ENCODE measurements at regions not wholly inside any gene's neighbourhood (a gene's known extent, or its start where the extent isn't known, plus 50 kb on each side); places are given as distances from the start of the nearest gene placed in this dataset.
"Not testable (repeated sequence)": the region's sequence is repeated elsewhere in the genome, so short reads cannot be mapped to it uniquely, and the experiment has no call there.

GRCh38 chr12:25800101-25800500 is 158.4 kb upstream of the RASSF8 start:
- DNase-seq: no peak

GRCh38 chr12:25801734-25802133 is 156.7 kb upstream of the RASSF8 start:
- no peak for DNase-seq

GRCh38 chr12:25802143-25802542 is 156.3 kb upstream of the RASSF8 start:
- no peak for DNase-seq

GRCh38 chr12:25803029-25803664 is 155.3 kb upstream of the RASSF8 start:
- DNase-seq: not testable (repeated sequence)

- not testable (repeated sequence) for DNase-seq
Observed at GRCh38 chr12:25804286-25804685, 154.2 kb upstream of the RASSF8 start.

GRCh38 chr12:25806271-25806670 is 152.2 kb upstream of the RASSF8 start:
- no peak for DNase-seq

- DNase-seq: no peak
Observed at GRCh38 chr12:25808604-25809003, 149.9 kb upstream of the RASSF8 start.

GRCh38 chr12:25810683-25811082 is 147.8 kb upstream of the RASSF8 start:
- DNase-seq: no peak

- DNase-seq: no peak
Observed at GRCh38 chr12:25811656-25812126, 146.8 kb upstream of the RASSF8 start.

GRCh38 chr12:25812295-25812694 is 146.2 kb upstream of the RASSF8 start:
- no peak for DNase-seq

- DNase-seq: no peak
Observed at GRCh38 chr12:25813843-25814242, 144.6 kb upstream of the RASSF8 start.

GRCh38 chr12:25816637-25817036 is 141.8 kb upstream of the RASSF8 start:
- DNase-seq: no peak

- DNase-seq: no peak
Observed at GRCh38 chr12:25817166-25817565, 141.3 kb upstream of the RASSF8 start.

- DNase-seq: no peak
Observed at GRCh38 chr12:25818596-25819390, 139.7 kb upstream of the RASSF8 start.

GRCh38 chr12:25819691-25820090 is 138.8 kb upstream of the RASSF8 start:
- DNase-seq: no peak

GRCh38 chr12:25822281-25822680 is 136.2 kb upstream of the RASSF8 start:
- DNase-seq: no peak

- DNase-seq: no peak
Observed at GRCh38 chr12:25824734-25825133, 133.7 kb upstream of the RASSF8 start.

GRCh38 chr12:25825446-25825845 is 133.0 kb upstream of the RASSF8 start:
- no peak for DNase-seq

GRCh38 chr12:25827141-25827540 is 131.3 kb upstream of the RASSF8 start:
- DNase-seq: no peak

- DNase-seq: no peak
Observed at GRCh38 chr12:25827747-25828146, 130.7 kb upstream of the RASSF8 start.

- DNase-seq: no peak
Observed at GRCh38 chr12:25828188-25828587, 130.3 kb upstream of the RASSF8 start.

GRCh38 chr12:25829192-25829591 is 129.3 kb upstream of the RASSF8 start:
- DNase-seq: no peak

GRCh38 chr12:25830456-25830855 is 128.0 kb upstream of the RASSF8 start:
- no peak for DNase-seq

- no peak for DNase-seq
Observed at GRCh38 chr12:25833657-25834056, 124.8 kb upstream of the RASSF8 start.
